WTC11 (cell line): ENCODE measurements at regions not wholly inside any gene's neighbourhood (a gene's known extent, or its start where the extent isn't known, plus 50 kb on each side); places are given as distances from the start of the nearest gene placed in this dataset.

Source experiments
- CTCF ChIP-seq: fragments of 200-600 bp; IDR thresholded peaks from 2 replicates; pipeline ENCODE4 v1.8.0; 2022; ENCODE audit warnings: antibody characterized with exemption
- ELF4 ChIP-seq: sonication (generic); formaldehyde crosslinking; IDR thresholded peaks from 2 replicates; pipeline ENCODE4 v1.8.1; 2022; ENCODE audit warnings: low read depth, mild to moderate bottlenecking, moderate library complexity, missing genetic modification reagents
- HMGXB4 ChIP-seq: sonication (generic); formaldehyde crosslinking; IDR thresholded peaks from 2 replicates; pipeline ENCODE4 v1.8.1; 2023; ENCODE audit warnings: mild to moderate bottlenecking, moderate library complexity, missing genetic modification reagents
- KAT7 ChIP-seq: sonication (generic); formaldehyde crosslinking; IDR thresholded peaks from 2 replicates; pipeline ENCODE4 v1.8.1; 2023; ENCODE audit warnings: missing genetic modification reagents, mild to moderate bottlenecking, borderline replicate concordance
- USF2 ChIP-seq: sonication (generic); formaldehyde crosslinking; IDR thresholded peaks from 2 replicates; pipeline ENCODE4 v1.8.1; 2023; ENCODE audit warnings: mild to moderate bottlenecking, missing genetic modification reagents, moderate library complexity
- ZNF232 ChIP-seq: sonication (generic); formaldehyde crosslinking; IDR thresholded peaks from 2 replicates; pipeline ENCODE4 v1.8.0; 2022; ENCODE audit warnings: mild to moderate bottlenecking, missing genetic modification reagents
- ZNF317 ChIP-seq: sonication (generic); formaldehyde crosslinking; IDR thresholded peaks from 2 replicates; pipeline ENCODE4 v1.8.1; 2023; ENCODE audit warnings: low read depth, mild to moderate bottlenecking, moderate library complexity, missing genetic modification reagents, borderline replicate concordance
- ZNF512 ChIP-seq: sonication (generic); formaldehyde crosslinking; IDR thresholded peaks from 2 replicates; pipeline ENCODE4 v1.8.1; 2022; ENCODE audit warnings: missing genetic modification reagents, borderline replicate concordance

- TF ChIP-seq ZNF232 (no peak), ZNF317 (no peak), KAT7 (CRISPR knock-in tag) (no peak), CTCF (no peak), HMGXB4 (CRISPR knock-in tag) (no peak), USF2 (CRISPR knock-in tag) (no peak), ELF4 (CRISPR knock-in tag) (no peak), ZNF512 (CRISPR knock-in tag) (no peak)
Observed at GRCh38 chr6:150547502-150548222, 52.0 kb upstream of the PLEKHG1 start.
